Large intestine (tissue), 3 donors: ENCODE measurements at regions not wholly inside any gene's neighbourhood (a gene's known extent, or its start where the extent isn't known, plus 50 kb on each side); places are given as distances from the start of the nearest gene placed in this dataset.
"Not testable (repeated sequence)": the region's sequence is repeated elsewhere in the genome, so short reads cannot be mapped to it uniquely, and the experiment has no call there.

Experiments
- DNase-seq, 2 donors: peaks; one replicate each; pipeline versions ENCODE4 v3.0.0 to v3.0.0-alpha.2; 2013
- H3K27ac ChIP-seq: one replicate; pipeline ENCODE4 v1.5.1; 2013; ENCODE audit warnings: low read length
- H3K27me3 ChIP-seq: 2 replicates; pipeline ENCODE4 v1.6.1; 2013; ENCODE audit warnings: low read length; ENCODE audit not compliant: control insufficient read depth, insufficient read depth
- H3K36me3 ChIP-seq: 2 replicates; pipeline ENCODE4 v1.6.1; 2013; ENCODE audit warnings: low read length; ENCODE audit not compliant: control insufficient read depth, insufficient read depth
- H3K4me1 ChIP-seq: one replicate; pipeline ENCODE4 v1.6.1; 2013; ENCODE audit warnings: low read length; ENCODE audit not compliant: control insufficient read depth, insufficient read depth
- H3K4me3 ChIP-seq: one replicate; pipeline ENCODE4 v1.5.1; 2013; ENCODE audit warnings: low read length
- H3K9me3 ChIP-seq: one replicate; pipeline ENCODE4 v1.6.1; 2013; ENCODE audit warnings: mild to moderate bottlenecking, low read depth, low read length, moderate library complexity; ENCODE audit not compliant: control insufficient read depth
- WGBS: methylation state at CpG from one replicate; pipeline ENCODE4 v1.1.5; 2013; ENCODE audit warnings: low lambda C conversion rate; ENCODE audit not compliant: insufficient coverage; 5-methylcytosine and 5-hydroxymethylcytosine counted together

DNA sequence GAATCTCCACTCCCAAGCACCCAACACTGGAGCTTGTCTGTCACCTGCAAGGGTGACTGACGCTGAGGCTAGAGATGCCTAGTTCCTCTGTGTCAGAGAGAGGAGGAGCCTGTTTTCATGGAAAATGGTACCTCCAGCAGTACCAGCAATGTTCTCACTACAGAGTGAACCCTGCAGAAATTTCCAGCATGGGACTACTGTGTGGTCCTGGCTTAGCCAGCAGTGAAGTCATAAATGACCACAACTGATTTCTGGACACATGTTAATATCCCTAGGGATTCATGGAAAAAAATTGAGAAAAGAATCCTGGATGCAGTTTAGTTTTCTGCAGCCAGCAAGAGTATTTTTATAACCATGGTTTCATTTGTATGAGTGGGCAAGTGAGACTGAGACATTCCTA, 468.1 kb downstream of the CD83 start:
- Histone ChIP-seq H3K4me1 (no peaks in the 10 kb centered on the region), H3K27me3 (no peaks in the 10 kb centered on the region), H3K27ac (no peak overlapping the region), H3K9me3 (no peaks in the 10 kb centered on the region), H3K4me3 (no peak overlapping the region), H3K36me3 (no peaks in the 10 kb centered on the region)
- no peak for DNase-seq
- WGBS = no CpG with 5 or more reads among the region's 1 CpG

DNA sequence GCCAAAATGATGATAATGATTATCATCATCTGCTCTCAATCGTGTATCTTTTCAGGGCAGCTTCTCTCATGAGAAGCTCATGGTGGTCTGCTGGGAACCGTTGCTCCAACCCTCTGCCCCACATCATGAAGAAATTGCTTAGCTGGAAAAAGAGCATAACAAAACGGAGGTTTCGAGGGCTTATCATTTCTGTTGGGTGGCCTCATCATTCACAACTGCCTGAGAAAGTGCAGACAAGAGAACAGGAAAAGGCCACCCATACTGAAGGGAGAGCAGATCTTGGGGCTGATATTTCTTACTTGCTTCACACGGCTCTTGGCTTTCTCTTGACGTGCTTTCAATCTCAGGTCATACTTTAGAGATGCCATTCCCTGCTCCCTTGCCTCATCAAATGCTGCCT, 471.6 kb downstream of the CD83 start:
- no peaks in the 10 kb centered on the region for H3K27me3 ChIP-seq
- 93% methylated on average over 3 of the region's 6 CpGs for WGBS
- no peaks in the 10 kb centered on the region for H3K9me3 ChIP-seq
- no peak overlapping the region for H3K27ac ChIP-seq
- H3K4me1 ChIP-seq = no peaks in the 10 kb centered on the region
- no peaks in the 10 kb centered on the region for H3K36me3 ChIP-seq
- H3K4me3 ChIP-seq = no peak overlapping the region
- DNase-seq = no peak

DNA sequence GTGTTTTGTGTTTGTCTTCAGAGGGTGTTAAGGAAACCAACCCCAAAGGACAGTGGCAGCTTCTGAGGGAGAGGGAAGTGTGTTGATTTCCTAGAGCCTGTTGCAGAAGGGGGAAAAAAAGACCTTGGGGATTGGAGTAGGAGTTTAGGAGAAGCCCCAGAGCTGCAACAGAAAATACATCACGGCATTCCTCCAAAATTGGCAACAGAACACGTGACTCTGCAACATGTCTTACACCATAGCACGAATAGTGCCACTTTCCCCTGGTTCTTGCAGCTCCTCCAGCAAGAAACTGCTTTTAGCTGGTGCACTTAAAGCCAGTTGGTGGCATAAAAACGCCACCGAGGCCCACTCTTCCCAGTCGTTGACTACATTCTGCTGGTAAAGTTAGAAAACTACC, 473.0 kb downstream of the CD83 start:
- no peaks in the 10 kb centered on the region for H3K4me1 ChIP-seq
- DNase-seq = no peak
- WGBS = 100% methylated on average over 1 of the region's 6 CpGs

DNA sequence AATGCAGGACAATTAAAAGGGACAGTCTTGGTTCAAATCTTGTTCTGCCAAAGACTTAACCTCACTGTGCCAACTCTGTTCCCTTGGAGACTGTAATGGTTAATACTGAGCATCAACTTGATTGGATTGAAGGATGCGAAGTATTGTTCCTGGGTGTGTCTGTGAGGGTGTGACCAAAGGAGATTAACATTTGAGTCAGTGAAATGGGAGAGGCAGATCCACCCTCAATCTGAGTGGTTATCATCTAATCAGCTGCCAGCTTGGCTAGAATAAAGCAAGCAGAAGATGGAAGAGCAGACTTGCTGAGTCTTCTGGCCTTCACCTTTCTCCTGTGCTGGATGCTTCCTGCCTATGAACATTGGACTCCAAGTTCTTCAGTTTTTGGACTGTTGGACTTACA, 474.4 kb downstream of the CD83 start:
- H3K27me3 ChIP-seq = no peaks in the 10 kb centered on the region
- no CpG with 5 or more reads among the region's 1 CpG for WGBS
- DNase-seq = no peak

More for the DNA sequence above, 473.0 kb downstream of the CD83 start:
- Histone ChIP-seq H3K36me3 (no peaks in the 10 kb centered on the region), H3K27me3 (no peaks in the 10 kb centered on the region), H3K4me3 (no peak overlapping the region), H3K27ac (no peak overlapping the region), H3K9me3 (no peaks in the 10 kb centered on the region)

DNA sequence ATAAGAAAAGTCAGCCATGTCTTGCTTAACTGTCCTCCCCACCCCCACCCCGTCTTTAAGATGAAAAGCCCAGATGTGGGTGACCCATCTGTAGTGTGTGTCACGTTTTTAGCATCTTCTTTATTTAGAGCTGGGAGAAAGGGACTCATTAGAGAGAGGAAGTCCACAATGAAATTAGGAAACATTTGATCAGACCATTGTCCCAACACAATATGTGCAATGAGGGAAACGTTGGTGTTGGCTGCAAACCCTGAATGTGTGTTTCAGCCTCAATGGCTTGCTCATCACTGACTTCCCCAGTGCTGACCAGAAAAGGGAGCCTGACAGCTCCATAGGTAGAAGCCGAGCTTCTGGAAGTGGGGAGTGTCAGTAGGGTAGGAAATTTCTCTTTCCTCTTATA, 475.7 kb downstream of the CD83 start:
- no peaks in the 10 kb centered on the region for H3K36me3 ChIP-seq
- H3K27ac ChIP-seq = no peak overlapping the region
- WGBS = no CpG with 5 or more reads among the region's 4 CpGs
- DNase-seq = no peak
- H3K27me3 ChIP-seq = no peaks in the 10 kb centered on the region
- no peaks in the 10 kb centered on the region for H3K9me3 ChIP-seq
- no peaks in the 10 kb centered on the region for H3K4me1 ChIP-seq
- H3K4me3 ChIP-seq = no peak overlapping the region

More for the DNA sequence above, 474.4 kb downstream of the CD83 start:
- Histone ChIP-seq H3K4me3 (no peak overlapping the region), H3K36me3 (no peaks in the 10 kb centered on the region), H3K4me1 (no peaks in the 10 kb centered on the region), H3K9me3 (no peaks in the 10 kb centered on the region), H3K27ac (no peak overlapping the region)

DNA sequence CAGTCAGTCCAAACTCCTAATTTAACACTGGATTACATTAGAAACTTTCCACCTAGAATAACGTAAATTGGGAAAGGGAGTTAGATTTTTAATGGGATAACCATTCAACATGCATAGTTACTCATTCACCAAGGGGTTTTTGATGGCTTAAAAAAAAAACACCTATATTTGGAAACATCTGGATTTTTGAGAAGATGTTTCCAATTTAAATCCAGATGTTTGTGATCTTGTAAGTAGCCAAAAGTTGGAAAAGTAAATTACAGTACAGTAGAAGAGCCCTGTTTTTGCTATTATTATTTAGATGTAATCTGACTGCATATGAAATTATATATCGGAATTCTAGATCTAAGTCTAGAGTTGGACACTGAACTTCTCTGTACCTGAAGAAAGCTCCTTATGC, 478.2 kb downstream of the CD83 start:
- Histone ChIP-seq H3K36me3 (no peaks in the 10 kb centered on the region), H3K4me1 (no peaks in the 10 kb centered on the region), H3K27ac (no peak overlapping the region), H3K4me3 (no peak overlapping the region), H3K27me3 (no peaks in the 10 kb centered on the region), H3K9me3 (no peaks in the 10 kb centered on the region)
- WGBS = 100% methylated on average over 1 of the region's 2 CpGs
- no peak for DNase-seq

DNA sequence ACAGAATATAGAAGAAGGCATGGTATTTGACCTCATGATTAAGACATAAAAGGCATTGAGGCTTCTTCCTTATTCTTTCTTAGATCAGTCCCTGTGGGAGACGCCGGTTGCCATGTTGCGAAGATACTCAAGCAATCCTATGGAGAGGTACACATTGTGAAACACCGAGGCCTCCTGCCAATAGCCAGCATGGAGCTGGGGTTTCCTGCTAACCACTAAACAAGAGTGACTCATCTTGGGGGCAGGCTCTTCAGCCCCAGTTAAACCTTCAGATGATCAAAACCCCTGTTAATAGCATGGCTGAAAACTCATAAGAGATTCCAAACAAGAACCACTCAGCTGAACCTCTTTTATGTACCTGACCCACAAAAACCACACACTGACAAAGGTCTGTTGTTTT, 478.8 kb downstream of the CD83 start:
- Histone ChIP-seq H3K4me1 (no peaks in the 10 kb centered on the region), H3K27ac (no peak overlapping the region), H3K4me3 (no peak overlapping the region), H3K27me3 (no peaks in the 10 kb centered on the region), H3K36me3 (no peaks in the 10 kb centered on the region), H3K9me3 (no peaks in the 10 kb centered on the region)
- no peak for DNase-seq
- WGBS = no CpG with 5 or more reads among the region's 4 CpGs

DNA sequence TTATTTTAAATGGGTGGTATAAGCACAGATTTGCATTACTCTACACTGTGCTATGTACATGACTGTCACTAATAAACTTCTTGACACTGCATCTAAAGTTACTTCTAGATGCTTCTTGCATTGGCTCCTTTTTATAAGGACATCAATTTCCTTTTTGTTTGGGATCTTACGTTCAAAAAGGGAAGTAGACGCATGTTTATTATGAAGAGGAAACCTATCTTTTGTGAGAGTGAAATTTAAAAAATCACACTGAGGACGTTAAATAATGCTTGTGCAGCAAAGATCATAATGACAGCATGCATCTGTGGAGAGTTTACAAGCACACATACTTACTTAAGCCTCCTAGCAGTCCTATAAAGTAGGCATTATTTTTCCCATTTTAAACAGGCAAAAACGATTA, 479.5 kb downstream of the CD83 start:
- no peak for DNase-seq
- H3K27me3 ChIP-seq = no peaks in the 10 kb centered on the region
- H3K4me1 ChIP-seq = no peaks in the 10 kb centered on the region
- WGBS = 67% methylated on average over 1 of the region's 4 CpGs
- no peaks in the 10 kb centered on the region for H3K36me3 ChIP-seq
- no peak overlapping the region for H3K27ac ChIP-seq
- no peak overlapping the region for H3K4me3 ChIP-seq
- H3K9me3 ChIP-seq = no peaks in the 10 kb centered on the region

DNA sequence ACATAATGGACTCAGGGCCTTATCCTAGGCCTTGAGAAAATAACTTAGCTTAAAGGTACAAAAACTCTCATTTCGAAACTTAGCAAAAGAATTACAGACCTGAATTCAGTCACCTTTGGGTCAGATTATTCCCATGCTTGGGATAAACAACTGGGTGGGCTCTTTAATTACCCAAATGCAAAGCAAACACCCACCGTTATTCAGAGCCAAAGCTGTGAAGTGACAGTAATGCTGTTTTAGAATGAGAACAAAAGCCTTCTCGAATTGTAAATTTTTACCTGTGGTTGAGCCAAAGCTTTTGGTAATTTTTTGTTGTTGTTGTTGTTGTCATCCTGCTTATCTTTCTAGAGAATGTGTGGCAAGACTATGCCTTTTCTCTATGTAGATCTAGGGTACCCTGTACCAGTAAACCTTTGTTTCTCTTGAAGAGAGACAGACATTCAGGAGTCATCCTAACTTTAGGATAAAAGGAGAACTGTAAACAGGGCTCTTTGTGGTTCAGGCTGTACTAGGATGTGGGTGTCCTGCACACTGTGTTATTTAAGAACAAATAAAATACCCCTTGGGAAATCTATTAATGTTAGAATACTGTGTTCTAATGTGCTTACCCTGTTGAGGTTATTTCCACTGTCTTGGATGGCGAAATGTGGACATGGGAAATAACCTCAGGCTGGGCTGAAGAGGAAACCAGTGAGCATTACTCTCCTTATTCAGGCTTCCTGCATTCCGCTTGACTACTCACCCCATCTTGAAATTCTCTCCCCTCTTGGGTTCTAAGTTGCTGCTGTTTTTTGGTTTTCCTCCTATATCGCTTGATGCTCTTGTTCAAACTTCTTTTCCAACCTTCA, 480.7 kb downstream of the CD83 start:
- 64% methylated on average over 2 of the region's 6 CpGs for WGBS
- Histone ChIP-seq H3K4me1 (no peaks in the 10 kb centered on the region), H3K27me3 (no peaks in the 10 kb centered on the region), H3K36me3 (no peaks in the 10 kb centered on the region), H3K4me3 (no peak overlapping the region), H3K9me3 (no peaks in the 10 kb centered on the region), H3K27ac (no peak overlapping the region)
- no peak for DNase-seq

DNA sequence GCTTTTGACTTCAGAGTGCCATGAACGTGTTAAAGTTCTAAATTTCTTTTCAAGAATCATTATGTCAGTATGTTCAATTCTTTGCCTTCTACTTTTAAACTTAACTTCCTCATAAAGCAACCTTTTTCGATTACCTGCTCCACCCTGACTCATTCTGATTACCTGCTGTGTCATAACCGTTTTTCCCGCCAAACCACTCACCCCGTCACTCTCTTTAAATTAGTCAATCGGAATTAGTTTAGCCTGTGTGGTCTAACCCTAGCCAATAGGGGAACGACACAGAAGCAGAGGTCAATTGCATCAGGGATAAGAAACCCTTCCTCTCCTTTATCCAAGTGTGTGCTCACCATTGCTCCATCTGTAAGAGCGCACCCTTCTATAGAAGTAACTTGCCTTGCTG, 482.7 kb downstream of the CD83 start:
- H3K27me3 ChIP-seq, H3K4me1 ChIP-seq, H3K9me3 ChIP-seq, H3K4me3 ChIP-seq, DNase-seq, H3K36me3 ChIP-seq, H3K27ac ChIP-seq: not testable (repeated sequence)
- WGBS = 80% methylated on average over 1 of the region's 8 CpGs

DNA sequence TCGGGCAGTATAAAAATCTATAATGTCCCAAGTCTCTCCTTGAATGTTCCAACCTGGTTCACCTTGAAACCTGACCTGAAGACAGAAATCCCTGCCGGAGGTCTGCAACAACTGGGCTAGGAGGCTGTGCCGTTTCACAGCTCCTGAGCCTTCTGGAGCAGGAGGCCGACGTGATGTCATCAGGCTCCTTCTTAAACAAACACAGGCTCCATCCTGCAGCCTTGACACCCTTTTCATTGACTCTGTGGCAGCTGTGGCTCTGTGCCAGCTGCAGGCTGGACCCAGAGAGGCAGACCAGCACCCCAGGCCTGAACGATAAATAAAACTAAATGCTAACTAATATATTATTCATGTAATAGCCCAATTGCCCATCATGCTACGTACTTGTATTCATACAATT, 483.9 kb downstream of the CD83 start:
- peak in 1 of 2 donors; percentile 24 for DNase-seq
- 83% methylated on average over 1 of the region's 7 CpGs for WGBS

More for the DNA sequence above, 483.9 kb downstream of the CD83 start:
- H3K4me3 ChIP-seq = no peak overlapping the region
- no peaks in the 10 kb centered on the region for H3K36me3 ChIP-seq
- H3K4me1 ChIP-seq = no peaks in the 10 kb centered on the region
- no peaks in the 10 kb centered on the region for H3K27me3 ChIP-seq
- H3K27ac ChIP-seq = no peak overlapping the region
- H3K9me3 ChIP-seq = no peaks in the 10 kb centered on the region
